Gastroesophageal sphincter (tissue), 3 donors: ENCODE measurements at regions not wholly inside any gene's neighbourhood (a gene's known extent, or its start where the extent isn't known, plus 50 kb on each side); places are given as distances from the start of the nearest gene placed in this dataset.

ENCODE experiments used
- EP300 ChIP-seq: sonication (generic); formaldehyde crosslinking; IDR thresholded peaks from one replicate; pipeline ENCODE4 v1.6.1; 2017; ENCODE audit warnings: antibody characterized with exemption, mild to moderate bottlenecking
- POLR2A ChIP-seq, 2 donors: fragments of 450-650 bp; IDR thresholded peaks; one replicate each; pipeline ENCODE4 v1.6.1; 2017; ENCODE audit warnings: antibody characterized with exemption in 2 of 2, mild to moderate bottlenecking in 2 of 2, moderate library complexity in 1 of 2
- TF ChIP-seq, protein P1 (sequence below), 4 experiments: fragments of 200-600 bp in 2 of 4; fragments of 450-650 bp in 2 of 4; sonication (generic) in 1 of 4; IDR thresholded peaks; one replicate each; pipeline ENCODE4 v1.5.1; 2017 to 2019; ENCODE audit warnings: antibody characterized with exemption in 4 of 4, mild to moderate bottlenecking in 2 of 4, moderate library complexity in 2 of 4

DNA sequence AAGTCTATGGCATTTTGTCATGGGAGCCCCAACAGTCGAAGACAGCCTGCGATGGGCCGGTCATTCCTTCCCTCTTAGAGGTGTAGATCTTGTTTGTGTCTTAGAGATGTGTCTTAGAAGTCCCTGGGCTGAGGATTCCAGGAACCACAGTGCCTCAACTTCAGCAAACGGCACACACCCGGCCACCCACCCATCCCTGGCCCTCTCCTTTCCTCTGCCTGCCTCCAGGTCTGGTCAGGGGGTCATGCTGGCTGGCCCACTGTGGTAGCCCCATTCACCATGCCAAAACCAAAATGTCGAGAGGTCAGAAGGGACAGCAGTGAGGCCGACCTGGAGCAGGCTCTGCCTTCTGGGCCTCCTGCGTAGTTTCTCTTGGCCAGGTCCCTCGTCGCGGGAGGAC is 857.9 kb downstream of the TBC1D22A start:
- TF ChIP-seq, protein P1, sequence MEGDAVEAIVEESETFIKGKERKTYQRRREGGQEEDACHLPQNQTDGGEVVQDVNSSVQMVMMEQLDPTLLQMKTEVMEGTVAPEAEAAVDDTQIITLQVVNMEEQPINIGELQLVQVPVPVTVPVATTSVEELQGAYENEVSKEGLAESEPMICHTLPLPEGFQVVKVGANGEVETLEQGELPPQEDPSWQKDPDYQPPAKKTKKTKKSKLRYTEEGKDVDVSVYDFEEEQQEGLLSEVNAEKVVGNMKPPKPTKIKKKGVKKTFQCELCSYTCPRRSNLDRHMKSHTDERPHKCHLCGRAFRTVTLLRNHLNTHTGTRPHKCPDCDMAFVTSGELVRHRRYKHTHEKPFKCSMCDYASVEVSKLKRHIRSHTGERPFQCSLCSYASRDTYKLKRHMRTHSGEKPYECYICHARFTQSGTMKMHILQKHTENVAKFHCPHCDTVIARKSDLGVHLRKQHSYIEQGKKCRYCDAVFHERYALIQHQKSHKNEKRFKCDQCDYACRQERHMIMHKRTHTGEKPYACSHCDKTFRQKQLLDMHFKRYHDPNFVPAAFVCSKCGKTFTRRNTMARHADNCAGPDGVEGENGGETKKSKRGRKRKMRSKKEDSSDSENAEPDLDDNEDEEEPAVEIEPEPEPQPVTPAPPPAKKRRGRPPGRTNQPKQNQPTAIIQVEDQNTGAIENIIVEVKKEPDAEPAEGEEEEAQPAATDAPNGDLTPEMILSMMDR (IDR thresholded peaks at IDR 0.05): no peak
- TF ChIP-seq POLR2A (IDR thresholded peaks at IDR 0.05) (no peak), EP300 (no peak)
